ENCODE measurements at regions not wholly inside any gene's neighbourhood (a gene's known extent, or its start where the extent isn't known, plus 50 kb on each side); places are given as distances from the start of the nearest gene placed in this dataset.

- TF ChIP-seq, protein P1, sequence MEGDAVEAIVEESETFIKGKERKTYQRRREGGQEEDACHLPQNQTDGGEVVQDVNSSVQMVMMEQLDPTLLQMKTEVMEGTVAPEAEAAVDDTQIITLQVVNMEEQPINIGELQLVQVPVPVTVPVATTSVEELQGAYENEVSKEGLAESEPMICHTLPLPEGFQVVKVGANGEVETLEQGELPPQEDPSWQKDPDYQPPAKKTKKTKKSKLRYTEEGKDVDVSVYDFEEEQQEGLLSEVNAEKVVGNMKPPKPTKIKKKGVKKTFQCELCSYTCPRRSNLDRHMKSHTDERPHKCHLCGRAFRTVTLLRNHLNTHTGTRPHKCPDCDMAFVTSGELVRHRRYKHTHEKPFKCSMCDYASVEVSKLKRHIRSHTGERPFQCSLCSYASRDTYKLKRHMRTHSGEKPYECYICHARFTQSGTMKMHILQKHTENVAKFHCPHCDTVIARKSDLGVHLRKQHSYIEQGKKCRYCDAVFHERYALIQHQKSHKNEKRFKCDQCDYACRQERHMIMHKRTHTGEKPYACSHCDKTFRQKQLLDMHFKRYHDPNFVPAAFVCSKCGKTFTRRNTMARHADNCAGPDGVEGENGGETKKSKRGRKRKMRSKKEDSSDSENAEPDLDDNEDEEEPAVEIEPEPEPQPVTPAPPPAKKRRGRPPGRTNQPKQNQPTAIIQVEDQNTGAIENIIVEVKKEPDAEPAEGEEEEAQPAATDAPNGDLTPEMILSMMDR (IDR thresholded peaks at IDR 0.05), result no peak
- TF ChIP-seq EP300 (IDR thresholded peaks at IDR 0.05) (no peak), POLR2A (IDR thresholded peaks at IDR 0.05) (no peak)
Measured at GRCh38 chr13:43992211-43992610, 112.5 kb downstream of the LACC1 start.

All from sigmoid colon (tissue), 4 donors.